ENCODE measurements at regions not wholly inside any gene's neighbourhood (a gene's known extent, or its start where the extent isn't known, plus 50 kb on each side); places are given as distances from the start of the nearest gene placed in this dataset.

DNA sequence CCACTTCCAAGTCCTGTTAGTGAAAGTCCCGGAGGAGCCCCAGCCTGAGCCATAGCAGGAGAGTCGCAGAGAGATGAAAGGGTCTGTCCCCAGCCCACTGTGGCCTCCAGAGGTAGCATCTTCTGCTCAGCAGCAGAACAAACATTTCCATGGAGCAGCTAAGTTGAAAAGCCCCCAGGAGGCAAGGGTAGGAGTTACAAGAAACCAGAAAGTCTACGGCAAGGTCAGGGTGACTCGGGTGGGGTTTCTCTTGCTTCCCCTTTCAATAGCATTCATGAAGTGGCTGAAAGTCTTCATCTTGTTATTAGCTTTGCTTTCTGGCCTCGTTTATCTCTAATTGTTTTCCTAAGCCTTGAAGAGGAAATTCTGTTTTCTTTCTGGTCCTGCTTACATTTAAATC is 151.2 kb upstream of the DIO3 start:
- H3K4me1 ChIP-seq = peaks cover 0 to 12% (median 8%) of the 10 kb centered on the region in 4 donors
- no peak for TF ChIP-seq POLR2AphosphoS5 (IDR thresholded peaks at IDR 0.05)
- TF ChIP-seq, protein P1, sequence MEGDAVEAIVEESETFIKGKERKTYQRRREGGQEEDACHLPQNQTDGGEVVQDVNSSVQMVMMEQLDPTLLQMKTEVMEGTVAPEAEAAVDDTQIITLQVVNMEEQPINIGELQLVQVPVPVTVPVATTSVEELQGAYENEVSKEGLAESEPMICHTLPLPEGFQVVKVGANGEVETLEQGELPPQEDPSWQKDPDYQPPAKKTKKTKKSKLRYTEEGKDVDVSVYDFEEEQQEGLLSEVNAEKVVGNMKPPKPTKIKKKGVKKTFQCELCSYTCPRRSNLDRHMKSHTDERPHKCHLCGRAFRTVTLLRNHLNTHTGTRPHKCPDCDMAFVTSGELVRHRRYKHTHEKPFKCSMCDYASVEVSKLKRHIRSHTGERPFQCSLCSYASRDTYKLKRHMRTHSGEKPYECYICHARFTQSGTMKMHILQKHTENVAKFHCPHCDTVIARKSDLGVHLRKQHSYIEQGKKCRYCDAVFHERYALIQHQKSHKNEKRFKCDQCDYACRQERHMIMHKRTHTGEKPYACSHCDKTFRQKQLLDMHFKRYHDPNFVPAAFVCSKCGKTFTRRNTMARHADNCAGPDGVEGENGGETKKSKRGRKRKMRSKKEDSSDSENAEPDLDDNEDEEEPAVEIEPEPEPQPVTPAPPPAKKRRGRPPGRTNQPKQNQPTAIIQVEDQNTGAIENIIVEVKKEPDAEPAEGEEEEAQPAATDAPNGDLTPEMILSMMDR (IDR thresholded peaks at IDR 0.05) = no peak
- TF ChIP-seq POLR2A (IDR thresholded peaks at IDR 0.05; ENCODE audit: low read depth) = no peak
- TF ChIP-seq EP300 (IDR thresholded peaks at IDR 0.05) = no peak
- intact Hi-C loops (cut with DNase I) = no loop called here
- no peak overlapping the region for H3K27ac ChIP-seq (replicated peaks in 1 of 4)
- H3K4me3 ChIP-seq = no peak overlapping the region
- no peak for DNase-seq (ENCODE audit: extremely low spot score)
- H3K27me3 ChIP-seq = peaks cover 0 to 1% (median 0%) of the 10 kb centered on the region in 4 donors
- no peaks in the 10 kb centered on the region for H3K9me3 ChIP-seq
- H3K36me3 ChIP-seq = no peaks in the 10 kb centered on the region
- 54% methylated on average over 5 of the region's 5 CpGs for WGBS

DNA sequence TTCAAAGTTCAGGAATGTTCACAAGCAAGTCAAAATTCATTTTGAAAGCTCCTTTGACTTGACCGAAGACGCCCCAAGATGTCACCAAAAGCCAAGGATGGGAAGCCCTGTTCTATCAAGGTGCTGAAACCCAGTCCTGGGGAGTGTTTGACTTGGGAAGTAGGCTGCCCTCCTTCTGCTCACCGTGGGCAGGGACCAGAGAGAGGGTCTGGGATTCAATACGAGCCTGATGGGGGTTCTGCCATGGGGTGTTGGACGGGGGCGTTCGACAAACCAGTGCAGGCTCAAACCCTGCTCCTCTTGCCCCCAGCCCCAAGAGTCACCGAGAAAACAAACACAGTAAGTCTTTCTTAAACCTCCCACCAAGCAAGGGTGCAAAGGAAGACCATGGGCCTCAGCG is 150.1 kb upstream of the DIO3 start:
- WGBS = 96% methylated on average over 9 of the region's 9 CpGs
- H3K9me3 ChIP-seq = no peaks in the 10 kb centered on the region
- DNase-seq (ENCODE audit: extremely low spot score) = no peak
- H3K36me3 ChIP-seq = no peaks in the 10 kb centered on the region
- H3K4me3 ChIP-seq = no peak overlapping the region
- H3K27ac ChIP-seq (replicated peaks in 1 of 4) = no peak overlapping the region
- H3K27me3 ChIP-seq = peaks cover 0 to 7% (median 0%) of the 10 kb centered on the region in 4 donors
- intact Hi-C loops (cut with DNase I) = no loop called here
- TF ChIP-seq POLR2AphosphoS5 (IDR thresholded peaks at IDR 0.05) (no peak), EP300 (IDR thresholded peaks at IDR 0.05) (no peak), POLR2A (IDR thresholded peaks at IDR 0.05; ENCODE audit: low read depth) (no peak)
- TF ChIP-seq, protein P1 (IDR thresholded peaks at IDR 0.05) = no peak
- peaks cover 0 to 12% (median 8%) of the 10 kb centered on the region in 4 donors for H3K4me1 ChIP-seq

DNA sequence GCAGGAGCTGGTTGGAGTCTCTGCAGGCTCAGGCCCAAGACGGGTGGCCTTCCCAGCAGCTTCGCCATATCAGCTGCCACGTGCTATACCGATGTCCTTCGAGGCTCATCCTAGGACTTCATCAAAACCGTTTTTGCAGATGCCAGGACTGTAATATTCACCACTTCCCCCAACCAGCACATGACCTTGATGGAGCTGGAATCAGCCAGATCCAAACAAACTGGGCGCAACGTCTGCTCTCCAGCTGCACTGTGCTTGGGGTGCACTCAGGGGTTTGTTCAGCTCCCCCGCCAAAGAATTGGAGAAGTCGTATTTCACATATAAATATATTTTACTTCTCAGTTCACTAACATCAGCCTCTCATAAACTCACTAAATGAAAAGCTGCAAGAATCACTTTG is 149.5 kb upstream of the DIO3 start:
- Histone ChIP-seq H3K9me3 (no peaks in the 10 kb centered on the region), H3K36me3 (no peaks in the 10 kb centered on the region), H3K27me3 (peaks cover 0 to 7% (median 0%) of the 10 kb centered on the region in 4 donors), H3K27ac (replicated peaks in 1 of 4) (no peak overlapping the region), H3K4me1 (peaks cover 0 to 12% (median 8%) of the 10 kb centered on the region in 4 donors), H3K4me3 (no peak overlapping the region)
- DNase-seq (ENCODE audit: extremely low spot score) = no peak
- intact Hi-C loops (cut with DNase I) = no loop called here
- no peak for TF ChIP-seq EP300 (IDR thresholded peaks at IDR 0.05)
- TF ChIP-seq, protein P1 (IDR thresholded peaks at IDR 0.05) = no peak
- no peak for TF ChIP-seq POLR2A (IDR thresholded peaks at IDR 0.05; ENCODE audit: low read depth)
- no peak for TF ChIP-seq POLR2AphosphoS5 (IDR thresholded peaks at IDR 0.05)
- WGBS = 85% methylated on average over 10 of the region's 10 CpGs

DNA sequence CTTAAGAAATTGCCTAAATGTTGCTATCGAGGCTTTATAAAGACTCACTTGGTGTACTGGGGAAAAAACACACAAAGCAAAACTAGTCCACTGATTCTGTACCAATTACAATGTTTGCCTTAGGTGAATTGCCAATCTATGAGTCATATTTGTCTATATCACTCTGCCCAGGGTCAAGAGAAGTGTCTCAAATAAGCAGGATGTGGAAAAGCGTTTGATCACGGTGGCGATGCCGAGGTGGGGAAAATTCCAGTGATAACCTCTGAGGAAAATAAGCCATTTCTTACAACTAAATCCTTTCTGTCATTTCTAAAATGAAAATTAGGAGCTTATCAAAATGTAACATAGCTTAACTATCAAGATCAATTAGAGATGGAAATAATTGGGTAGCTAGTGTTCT is 148.6 kb upstream of the DIO3 start:
- H3K36me3 ChIP-seq = no peaks in the 10 kb centered on the region
- peaks cover 0 to 5% (median 0%) of the 10 kb centered on the region in 4 donors for H3K9me3 ChIP-seq
- no peak for DNase-seq (ENCODE audit: extremely low spot score)
- peaks cover 0 to 7% (median 7%) of the 10 kb centered on the region in 4 donors for H3K4me1 ChIP-seq
- H3K27ac ChIP-seq (replicated peaks in 1 of 4) = no peak overlapping the region
- intact Hi-C loops (cut with DNase I) = no loop called here
- H3K27me3 ChIP-seq = peaks cover 0 to 7% (median 0%) of the 10 kb centered on the region in 4 donors
- 81% methylated on average over 5 of the region's 5 CpGs for WGBS
- no peak overlapping the region for H3K4me3 ChIP-seq
- TF ChIP-seq POLR2AphosphoS5 (IDR thresholded peaks at IDR 0.05) (no peak), EP300 (IDR thresholded peaks at IDR 0.05) (no peak), POLR2A (IDR thresholded peaks at IDR 0.05; ENCODE audit: low read depth) (no peak)
- TF ChIP-seq, protein P1 (IDR thresholded peaks at IDR 0.05) = no peak

DNA sequence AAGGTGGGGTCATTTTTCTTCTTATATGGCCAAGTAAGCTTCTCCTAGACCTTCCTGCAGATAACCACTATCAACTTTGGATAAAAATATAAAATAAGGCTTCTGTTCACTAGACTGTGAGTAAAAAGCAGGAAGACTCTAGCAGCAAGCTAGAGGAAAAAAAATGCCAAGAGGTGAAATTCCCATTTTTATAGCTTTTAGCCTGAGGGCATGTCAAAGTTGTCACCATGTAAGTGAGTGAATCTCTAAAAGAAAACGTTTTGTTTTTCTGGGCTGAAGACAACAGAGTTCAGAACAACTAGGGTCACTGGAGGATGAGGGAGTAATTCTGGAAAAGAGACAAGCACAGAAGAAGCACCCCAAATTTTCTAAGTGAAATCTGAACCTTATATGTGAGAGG is 143.9 kb upstream of the DIO3 start:
- Histone ChIP-seq H3K4me1 (no peaks in the 10 kb centered on the region), H3K36me3 (no peaks in the 10 kb centered on the region), H3K9me3 (peaks cover 0 to 15% (median 0%) of the 10 kb centered on the region in 4 donors), H3K27me3 (peaks cover 0 to 7% (median 0%) of the 10 kb centered on the region in 4 donors), H3K27ac (replicated peaks in 1 of 4) (no peak overlapping the region), H3K4me3 (no peak overlapping the region)
- intact Hi-C loops (cut with DNase I) = no loop called here
- DNase-seq (ENCODE audit: extremely low spot score) = no peak
- no peak for TF ChIP-seq EP300 (IDR thresholded peaks at IDR 0.05)
- TF ChIP-seq, protein P1 (IDR thresholded peaks at IDR 0.05) = no peak
- 42% methylated on average over 1 of the region's 1 CpG for WGBS
